Liver (tissue), 8 donors: ENCODE measurements at regions not wholly inside any gene's neighbourhood (a gene's known extent, or its start where the extent isn't known, plus 50 kb on each side); places are given as distances from the start of the nearest gene placed in this dataset.

Source experiments
- DNase-seq: peaks from one replicate; pipeline ENCODE4 v3.0.0-alpha.2; 2017; ENCODE audit warnings: low spot score
- H3K27ac ChIP-seq, 2 donors: one replicate each; pipeline ENCODE4 v1.7.0; 2013; ENCODE audit warnings: inconsistent platforms in 2 of 2, low read length in 2 of 2, control low read depth in 1 of 2, low read depth in 1 of 2, mild to moderate bottlenecking in 1 of 2
- H3K27me3 ChIP-seq, 4 donors: one replicate each; pipeline versions ENCODE4 v1.6.1 to v1.7.0; 2013; ENCODE audit warnings: low read length in 3 of 4, inconsistent platforms in 1 of 4, mild to moderate bottlenecking in 1 of 4, moderate library complexity in 1 of 4; ENCODE audit not compliant: control insufficient read depth in 4 of 4, insufficient read depth in 4 of 4
- H3K36me3 ChIP-seq, 4 donors: one replicate each; pipeline versions ENCODE4 v1.6.1 to v1.7.0; 2013; ENCODE audit warnings: low read length in 3 of 4, mild to moderate bottlenecking in 3 of 4, low read depth in 1 of 4, moderate library complexity in 1 of 4; ENCODE audit not compliant: control insufficient read depth in 4 of 4, insufficient read depth in 3 of 4
- H3K4me1 ChIP-seq, 4 donors: one replicate each; pipeline versions ENCODE4 v1.6.1 to v1.7.0; 2013; ENCODE audit warnings: low read length in 3 of 4, mild to moderate bottlenecking in 3 of 4, moderate library complexity in 1 of 4; ENCODE audit not compliant: control insufficient read depth in 4 of 4, insufficient read depth in 4 of 4
- H3K4me3 ChIP-seq, 3 donors: one replicate each; pipeline versions ENCODE4 v1.6.1 to v1.7.0; 2013; ENCODE audit warnings: low read length in 3 of 3, control low read depth in 1 of 3, low read depth in 1 of 3, mild to moderate bottlenecking in 1 of 3
- H3K9ac ChIP-seq, 2 donors: one replicate each; pipeline ENCODE4 v1.7.0; 2013; ENCODE audit warnings: low read length in 2 of 2, mild to moderate bottlenecking in 2 of 2, moderate library complexity in 2 of 2, control low read depth in 1 of 2, low read depth in 1 of 2
- H3K9me3 ChIP-seq, 4 donors: one replicate each; pipeline versions ENCODE4 v1.6.1 to v1.7.0; 2013; ENCODE audit warnings: low read length in 3 of 4; ENCODE audit not compliant: control insufficient read depth in 4 of 4
- ATF3 ChIP-seq: IDR thresholded peaks from 2 replicates; pipeline ENCODE4 v1.6.1; 2016; ENCODE audit warnings: antibody characterized with exemption
- CTCF ChIP-seq: fragments of 150-350 bp; IDR thresholded peaks from 2 replicates; pipeline ENCODE4 v1.5.1; 2017; ENCODE audit warnings: improper control_type of control experiment, low read depth, low read length; ENCODE audit not compliant: missing input control
- EGR1 ChIP-seq, 2 donors: IDR thresholded peaks; 2 replicates each; pipeline ENCODE4 v1.6.1; 2016 to 2018; ENCODE audit warnings: antibody characterized with exemption in 2 of 2, low read depth in 2 of 2
- FOXA1 ChIP-seq: IDR thresholded peaks from 2 replicates; pipeline ENCODE4 v1.6.1; 2016; ENCODE audit warnings: antibody characterized with exemption
- FOXA2 ChIP-seq: IDR thresholded peaks from 2 replicates; pipeline ENCODE4 v1.6.1; 2016; ENCODE audit warnings: antibody characterized with exemption
- GABPA ChIP-seq, 2 donors: IDR thresholded peaks in 1 of 2; conservative IDR thresholded peaks in 1 of 2; 2 replicates each; pipeline ENCODE4 v1.6.1; 2016; ENCODE audit warnings: antibody characterized with exemption in 2 of 2, mild to moderate bottlenecking in 1 of 2, moderate library complexity in 1 of 2
- HNF4A ChIP-seq, 2 donors: conservative IDR thresholded peaks; 2 replicates each; pipeline ENCODE4 v1.6.1; 2016; ENCODE audit warnings: antibody characterized with exemption in 2 of 2, mild to moderate bottlenecking in 2 of 2
- HNF4G ChIP-seq: IDR thresholded peaks from 2 replicates; pipeline ENCODE4 v1.6.1; 2016; ENCODE audit warnings: antibody characterized with exemption
- JUND ChIP-seq, 2 donors: IDR thresholded peaks; 2 replicates each; pipeline ENCODE4 v1.6.1; 2016; ENCODE audit warnings: antibody characterized with exemption in 2 of 2
- MAX ChIP-seq: IDR thresholded peaks from 2 replicates; pipeline ENCODE4 v1.6.1; 2016; ENCODE audit warnings: antibody characterized with exemption
- RAD21 ChIP-seq, 2 donors: IDR thresholded peaks; 2 replicates each; pipeline ENCODE4 v1.6.1; 2016; ENCODE audit warnings: antibody characterized with exemption in 2 of 2, mild to moderate bottlenecking in 2 of 2
- SP1 ChIP-seq: IDR thresholded peaks from 2 replicates; pipeline ENCODE4 v1.6.1; 2018; ENCODE audit warnings: antibody characterized with exemption, mild to moderate bottlenecking
- TAF1 ChIP-seq: conservative IDR thresholded peaks from 2 replicates; pipeline ENCODE4 v1.6.1; 2016; ENCODE audit warnings: antibody characterized with exemption, mild to moderate bottlenecking
- ZBTB33 ChIP-seq: IDR thresholded peaks from 2 replicates; pipeline ENCODE4 v1.6.1; 2016; ENCODE audit warnings: antibody characterized with exemption
- WGBS: extraction: QIAGEN DNeasy Blood & Tissue Kit; methylation state at CpG from one replicate; pipeline ENCODE4 v1.1.7; 2013; 5-methylcytosine and 5-hydroxymethylcytosine counted together
- donor health status: healthy.
- donor health status: healthy.
- donor health status: healthy.
- donor health status: healthy.
- donor health status: healthy.

- Histone ChIP-seq H3K4me1 (no peaks in the 10 kb centered on the region), H3K27me3 (no peaks in the 10 kb centered on the region), H3K9me3 (no peaks in the 10 kb centered on the region), H3K4me3 (no peak overlapping the region), H3K36me3 (no peaks in the 10 kb centered on the region), H3K9ac (no peak overlapping the region), H3K27ac (no peak overlapping the region)
- TF ChIP-seq FOXA2 (no peak), RAD21 (IDR thresholded peaks at IDR 0.05) (no peak), GABPA (IDR thresholded peaks at IDR 0.05 in 1 of 2, conservative IDR thresholded peaks at IDR 0.05 in 1 of 2) (no peak), CTCF (no peak), SP1 (no peak), TAF1 (no peak), FOXA1 (no peak), ATF3 (no peak), JUND (IDR thresholded peaks at IDR 0.05) (no peak), MAX (no peak), ZBTB33 (no peak), HNF4G (no peak), EGR1 (IDR thresholded peaks at IDR 0.05; ENCODE audit: low read depth in 2 of 2) (no peak)
- WGBS = 80% methylated on average over 7 of the region's 7 CpGs
- no peak for DNase-seq
Observed at GRCh38 chr5:51843893-51844292, 460.6 kb downstream of the ISL1 start.

- no peak overlapping the region for H3K27ac ChIP-seq
- DNase-seq = no peak
- TF ChIP-seq HNF4A (conservative IDR thresholded peaks at IDR 0.05) (no peak), TAF1 (no peak), ZBTB33 (no peak), CTCF (no peak), HNF4G (no peak), FOXA2 (no peak), FOXA1 (no peak)
- no peak overlapping the region for H3K9ac ChIP-seq
- no peak overlapping the region for H3K4me3 ChIP-seq
- no peaks in the 10 kb centered on the region for H3K4me1 ChIP-seq
- no peaks in the 10 kb centered on the region for H3K27me3 ChIP-seq
- no peaks in the 10 kb centered on the region for H3K9me3 ChIP-seq
- 67% methylated on average over 2 of the region's 2 CpGs for WGBS
- H3K36me3 ChIP-seq = no peaks in the 10 kb centered on the region
Observed at GRCh38 chr5:51846015-51846414, 462.8 kb downstream of the ISL1 start.
